GM23338 (cell line): ENCODE measurements at regions not wholly inside any gene's neighbourhood (a gene's known extent, or its start where the extent isn't known, plus 50 kb on each side); places are given as distances from the start of the nearest gene placed in this dataset.

Experiments used
- ATAC-seq: fragments of 200-7000 bp; cut with Tn5 transposase; 3 replicates; pipeline ENCODE4 v1.9.1; 2020
- DNase-seq: peaks from one replicate; pipeline ENCODE4 v3.0.0-alpha.2; 2015; ENCODE audit warnings: low spot score
- H2AFZ ChIP-seq: fragments of 200-600 bp; sonication (generic); 2 replicates; pipeline ENCODE4 v1.8.0; 2016; ENCODE audit warnings: antibody characterized with exemption, mild to moderate bottlenecking, moderate library complexity
- H3F3A ChIP-seq: fragments of 200-600 bp; sonication (generic); replicated peaks from 2 replicates; pipeline ENCODE4 v1.8.0; 2017; ENCODE audit warnings: antibody characterized with exemption, mixed run types, low read depth
- H3K27ac ChIP-seq: fragments of 200-600 bp; sonication (generic); 2 replicates; pipeline ENCODE4 v1.6.1; 2016; ENCODE audit warnings: low read depth
- H3K27me3 ChIP-seq: fragments of 200-600 bp; sonication (generic); 2 replicates; pipeline ENCODE4 v1.8.0; 2016; ENCODE audit warnings: mild to moderate bottlenecking, mixed run types, moderate library complexity; ENCODE audit not compliant: insufficient read depth
- H3K36me3 ChIP-seq: fragments of 200-600 bp; sonication (generic); 2 replicates; pipeline ENCODE4 v1.8.0; 2016; ENCODE audit warnings: mild to moderate bottlenecking; ENCODE audit not compliant: insufficient read depth
- H3K4me1 ChIP-seq: fragments of 200-600 bp; sonication (generic); 2 replicates; pipeline ENCODE4 v1.8.0; 2016; ENCODE audit warnings: mild to moderate bottlenecking, moderate library complexity; ENCODE audit not compliant: insufficient read depth
- H3K4me2 ChIP-seq: fragments of 200-600 bp; sonication (generic); 2 replicates; pipeline ENCODE4 v1.7.1; 2017; ENCODE audit warnings: mixed run types
- H3K4me3 ChIP-seq: fragments of 200-600 bp; sonication (generic); 2 replicates; pipeline ENCODE4 v1.6.1; 2016; ENCODE audit warnings: mixed run types
- H3K79me2 ChIP-seq: fragments of 200-600 bp; sonication (generic); replicated peaks from 2 replicates; pipeline ENCODE4 v1.8.0; 2017; ENCODE audit warnings: mild to moderate bottlenecking; ENCODE audit not compliant: insufficient read depth
- H3K9me2 ChIP-seq: fragments of 200-600 bp; sonication (generic); 2 replicates; pipeline ENCODE4 v1.8.0; 2017; ENCODE audit not compliant: insufficient read depth
- H4K20me1 ChIP-seq: fragments of 200-600 bp; sonication (generic); replicated peaks from 2 replicates; pipeline ENCODE4 v1.8.0; 2017; ENCODE audit warnings: mild to moderate bottlenecking; ENCODE audit not compliant: insufficient read depth
- H3K27ac Mint-ChIP-seq: 2 replicates; pipeline ENCODE4 v1.8.0; 2020; ENCODE audit warnings: inconsistent platforms, mild to moderate bottlenecking, moderate library complexity, mixed read lengths
- H3K27me3 Mint-ChIP-seq: 3 replicates; pipeline ENCODE4 v1.8.0; 2022; ENCODE audit warnings: low read depth, mild to moderate bottlenecking, moderate library complexity, mixed read lengths, inconsistent platforms; ENCODE audit not compliant: insufficient read depth, poor library complexity
- H3K36me3 Mint-ChIP-seq: 3 replicates; pipeline ENCODE4 v1.8.0; 2021; ENCODE audit warnings: low read depth, mild to moderate bottlenecking, inconsistent platforms, moderate library complexity, mixed read lengths
- H3K4me1 Mint-ChIP-seq: 3 replicates; pipeline ENCODE4 v1.8.0; 2020; ENCODE audit warnings: mild to moderate bottlenecking, inconsistent platforms, mixed read lengths
- H3K4me3 Mint-ChIP-seq: 3 replicates; pipeline ENCODE4 v1.8.0; 2021; ENCODE audit warnings: moderate library complexity, mild to moderate bottlenecking, inconsistent platforms, mixed read lengths
- H3K9me3 Mint-ChIP-seq: 3 replicates; pipeline ENCODE4 v1.8.0; 2020; ENCODE audit warnings: moderate library complexity, mild to moderate bottlenecking, inconsistent platforms, mixed read lengths
- CTCF ChIP-seq, 2 experiments: fragments of 200-600 bp in 1 of 2; sonication (generic) in 1 of 2; conservative IDR thresholded peaks; 2 replicates each; pipeline versions ENCODE4 v1.5.1 to v1.6.1; 2016 to 2017; ENCODE audit warnings: antibody characterized with exemption in 2 of 2, low read depth in 2 of 2, mild to moderate bottlenecking in 2 of 2, moderate library complexity in 1 of 2
- ETS1 ChIP-seq: IDR thresholded peaks from 2 replicates; pipeline ENCODE4 v1.6.1; 2016; ENCODE audit warnings: antibody characterized with exemption
- EZH2 ChIP-seq: fragments of 200-600 bp; sonication (generic); IDR thresholded peaks from one replicate; pipeline ENCODE4 v1.8.0; 2017; ENCODE audit warnings: antibody characterized with exemption, mild to moderate bottlenecking, low read depth; ENCODE audit not compliant: unreplicated experiment
- EZH2phosphoT487 ChIP-seq: fragments of 200-600 bp; sonication (generic); IDR thresholded peaks from one replicate; pipeline ENCODE4 v1.8.1; 2018; ENCODE audit warnings: antibody characterized with exemption; ENCODE audit not compliant: unreplicated experiment
- ZNF331 ChIP-seq: fragments of 250-450 bp; sonication (Bioruptor Pico); IDR thresholded peaks from 2 replicates; pipeline ENCODE4 v1.5.0; 2020; ENCODE audit warnings: low read depth, mild to moderate bottlenecking, moderate library complexity
- ZNF462 ChIP-seq: fragments of 250-450 bp; sonication (Bioruptor Pico); IDR thresholded peaks from 2 replicates; pipeline ENCODE4 v1.5.0; 2020; ENCODE audit warnings: mild to moderate bottlenecking, moderate library complexity

GRCh38 chrX:124518885-124519284 lies 172.5 kb downstream of the SH2D1A start (continued):
- TF ChIP-seq ZNF462 (CRISPR knock-in tag) (no peak), CTCF (conservative IDR thresholded peaks at IDR 0.05; ENCODE audit: low read depth in 2 of 2) (no peak), ZNF331 (CRISPR knock-in tag) (no peak), EZH2phosphoT487 (no peak)

GRCh38 chrX:124524852-124525251 lies 178.5 kb downstream of the SH2D1A start:
- no peak for ATAC-seq
- no peak overlapping the region for H2AFZ ChIP-seq
- no peaks in the 10 kb centered on the region for H3K36me3 ChIP-seq
- H3K27ac ChIP-seq = no peak overlapping the region
- no peaks in the 10 kb centered on the region for H3K4me1 ChIP-seq
- no peak overlapping the region for H3K4me3 ChIP-seq
- Mint-ChIP-seq H3K27ac (no peak overlapping the region), H3K36me3 (no peaks in the 10 kb centered on the region), H3K4me1 (no peaks in the 10 kb centered on the region), H3K9me3 (no peaks in the 10 kb centered on the region), H3K27me3 (peaks cover 3% of the 10 kb centered on the region), H3K4me3 (no peak overlapping the region)
- no peaks in the 10 kb centered on the region for H4K20me1 ChIP-seq
- no peak overlapping the region for H3K4me2 ChIP-seq
- H3K79me2 ChIP-seq = no peaks in the 10 kb centered on the region
- no peaks in the 10 kb centered on the region for H3F3A ChIP-seq
- no peaks in the 10 kb centered on the region for H3K9me2 ChIP-seq
- no peaks in the 10 kb centered on the region for H3K27me3 ChIP-seq
- DNase-seq = no peak
- TF ChIP-seq EZH2 (no peak), ZNF331 (CRISPR knock-in tag) (no peak), ETS1 (no peak), ZNF462 (CRISPR knock-in tag) (no peak)
